H9 (cell line): ENCODE measurements at regions not wholly inside any gene's neighbourhood (a gene's known extent, or its start where the extent isn't known, plus 50 kb on each side); places are given as distances from the start of the nearest gene placed in this dataset.

Experiments
- DNase-seq: peaks from one replicate; pipeline ENCODE4 v3.0.0-alpha.2; 2017
- H2AFZ ChIP-seq: one replicate; pipeline ENCODE4 v1.6.1; 2013; ENCODE audit warnings: mild to moderate bottlenecking, low read length, control low read depth, moderate library complexity
- H2AK5ac ChIP-seq: 2 replicates; pipeline ENCODE4 v1.6.1; 2013; ENCODE audit warnings: low read length, control low read depth, mixed read lengths; ENCODE audit not compliant: insufficient read length
- H2BK120ac ChIP-seq: one replicate; pipeline ENCODE4 v1.6.1; 2013; ENCODE audit warnings: low read depth, mild to moderate bottlenecking, low read length, control low read depth, inconsistent platforms; ENCODE audit not compliant: poor library complexity, severe bottlenecking
- H2BK12ac ChIP-seq: 2 replicates; pipeline ENCODE4 v1.6.1; 2013; ENCODE audit warnings: low read length, control low read depth, mixed read lengths, low read depth; ENCODE audit not compliant: insufficient read length
- H2BK15ac ChIP-seq: 2 replicates; pipeline ENCODE4 v1.6.1; 2013; ENCODE audit warnings: low read depth, low read length, control low read depth
- H2BK20ac ChIP-seq: one replicate; pipeline ENCODE4 v1.6.1; 2013; ENCODE audit warnings: low read depth, mild to moderate bottlenecking, low read length, control low read depth, inconsistent platforms; ENCODE audit not compliant: poor library complexity, severe bottlenecking
- H2BK5ac ChIP-seq: 2 replicates; pipeline ENCODE4 v1.6.1; 2013; ENCODE audit warnings: low read length, control low read depth, mixed read lengths; ENCODE audit not compliant: insufficient read length
- H3K14ac ChIP-seq: 2 replicates; pipeline ENCODE4 v1.6.1; 2013; ENCODE audit warnings: low read length, control low read depth; ENCODE audit not compliant: insufficient read depth
- H3K18ac ChIP-seq: 2 replicates; pipeline ENCODE4 v1.6.1; 2013; ENCODE audit warnings: low read depth, mild to moderate bottlenecking, mixed read lengths, low read length, control low read depth; ENCODE audit not compliant: insufficient read length
- H3K23ac ChIP-seq: 2 replicates; pipeline ENCODE4 v1.6.1; 2013; ENCODE audit warnings: low read length, control low read depth, mixed read lengths, low read depth; ENCODE audit not compliant: insufficient read length
- H3K23me2 ChIP-seq: 2 replicates; pipeline ENCODE4 v1.6.1; 2013; ENCODE audit warnings: low read depth, mild to moderate bottlenecking, mixed read lengths, low read length, control low read depth; ENCODE audit not compliant: insufficient read length, poor library complexity, severe bottlenecking
- H3K27ac ChIP-seq: 2 replicates; pipeline ENCODE4 v1.5.1; 2013; ENCODE audit warnings: low read length, control low read depth, mixed read lengths, low read depth; ENCODE audit not compliant: insufficient read length
- H3K27me3 ChIP-seq: 2 replicates; pipeline ENCODE4 v1.6.1; 2013; ENCODE audit warnings: low read length, control low read depth, inconsistent platforms; ENCODE audit not compliant: insufficient read depth
- H3K4ac ChIP-seq: 2 replicates; pipeline ENCODE4 v1.6.1; 2013; ENCODE audit warnings: low read depth, mild to moderate bottlenecking, control low read depth, inconsistent platforms, low read length, moderate library complexity
- H3K4me1 ChIP-seq: 2 replicates; pipeline ENCODE4 v1.6.1; 2013; ENCODE audit warnings: low read length, control low read depth, inconsistent platforms; ENCODE audit not compliant: insufficient read depth
- H3K4me2 ChIP-seq: 2 replicates; pipeline ENCODE4 v1.6.1; 2013; ENCODE audit warnings: low read length, control low read depth, mixed read lengths; ENCODE audit not compliant: insufficient read length, insufficient read depth
- H3K56ac ChIP-seq: 2 replicates; pipeline ENCODE4 v1.6.1; 2013; ENCODE audit warnings: low read depth, mild to moderate bottlenecking, mixed read lengths, low read length, control low read depth; ENCODE audit not compliant: insufficient read length
- H3K79me1 ChIP-seq: 2 replicates; pipeline ENCODE4 v1.6.1; 2013; ENCODE audit warnings: low read depth, mild to moderate bottlenecking, moderate library complexity, low read length, control low read depth, inconsistent platforms; ENCODE audit not compliant: insufficient read depth, poor library complexity, severe bottlenecking
- H3K79me2 ChIP-seq: 2 replicates; pipeline ENCODE4 v1.6.1; 2013; ENCODE audit warnings: low read length, control low read depth, inconsistent platforms; ENCODE audit not compliant: insufficient read depth
- H3K9ac ChIP-seq: 2 replicates; pipeline ENCODE4 v1.6.1; 2013; ENCODE audit warnings: low read length, control low read depth, mixed read lengths; ENCODE audit not compliant: insufficient read length; ENCODE audit errors: extremely low read depth
- H3K9me3 ChIP-seq: one replicate; pipeline ENCODE4 v1.6.1; 2013; ENCODE audit warnings: low read depth, low read length, inconsistent platforms; ENCODE audit not compliant: control insufficient read depth
- H3T11ph ChIP-seq: one replicate; pipeline ENCODE4 v1.6.1; 2013; ENCODE audit warnings: mild to moderate bottlenecking, low read length, control low read depth, inconsistent platforms
- H4K20me1 ChIP-seq: one replicate; pipeline ENCODE4 v1.6.1; 2013; ENCODE audit not compliant: control insufficient read depth, insufficient read length, insufficient read depth
- H4K5ac ChIP-seq: 2 replicates; pipeline ENCODE4 v1.6.1; 2013; ENCODE audit warnings: low read depth, mild to moderate bottlenecking, mixed read lengths, low read length, control low read depth; ENCODE audit not compliant: insufficient read length
- H4K8ac ChIP-seq: replicated peaks from 2 replicates; pipeline ENCODE4 v1.6.1; 2013; ENCODE audit warnings: low read length, control low read depth, mixed read lengths, low read depth; ENCODE audit not compliant: insufficient read length
- H4K91ac ChIP-seq: 2 replicates; pipeline ENCODE4 v1.6.1; 2013; ENCODE audit warnings: low read depth, mild to moderate bottlenecking, moderate library complexity, mixed read lengths, low read length, control low read depth; ENCODE audit not compliant: insufficient read length
- H3K27ac Mint-ChIP-seq, 3 experiments: 2 replicates in 2 of 3; 3 replicates in 1 of 3; pipeline ENCODE4 v1.8.0; 2020 to 2021; ENCODE audit warnings: mixed read lengths in 3 of 3, mild to moderate bottlenecking in 1 of 3, moderate library complexity in 1 of 3
- H3K27me3 Mint-ChIP-seq: 2 replicates; pipeline ENCODE4 v1.8.0; 2021; ENCODE audit warnings: low read depth, mild to moderate bottlenecking, moderate library complexity, mixed read lengths
- H3K36me3 Mint-ChIP-seq, 3 experiments: 2 replicates in 2 of 3; 3 replicates in 1 of 3; pipeline ENCODE4 v1.8.0; 2020 to 2021; ENCODE audit warnings: low read depth in 3 of 3, mixed read lengths in 3 of 3; ENCODE audit not compliant: insufficient read depth in 1 of 3
- H3K4me1 Mint-ChIP-seq, 2 experiments: 2 replicates each; pipeline ENCODE4 v1.8.0; 2020; ENCODE audit warnings: mixed read lengths in 2 of 2
- H3K4me3 Mint-ChIP-seq, 2 experiments: 2 replicates in 1 of 2; 3 replicates in 1 of 2; pipeline ENCODE4 v1.8.0; 2020 to 2021; ENCODE audit warnings: mild to moderate bottlenecking in 2 of 2, mixed read lengths in 2 of 2, moderate library complexity in 1 of 2
- H3K9me3 Mint-ChIP-seq, 2 experiments: 2 replicates in 1 of 2; 3 replicates in 1 of 2; pipeline ENCODE4 v1.8.0; 2020; ENCODE audit warnings: mild to moderate bottlenecking in 2 of 2, mixed read lengths in 2 of 2, moderate library complexity in 1 of 2
- CTCF ChIP-seq: fragments of 200-600 bp; sonication (generic); conservative IDR thresholded peaks from 3 replicates; pipeline ENCODE4 v1.8.0; 2021; ENCODE audit warnings: antibody characterized with exemption, mild to moderate bottlenecking
- WGBS: extraction: QIAGEN DNeasy Blood & Tissue Kit; methylation state at CpG from one replicate; pipeline ENCODE4 v1.1.7; 2013; ENCODE audit warnings: missing lambda C conversion rate, low lambda C conversion rate, mixed read lengths; ENCODE audit not compliant: insufficient read length; ENCODE audit errors: extremely low coverage; 5-methylcytosine and 5-hydroxymethylcytosine counted together

- Histone ChIP-seq H3K14ac (no peak overlapping the region), H3K18ac (no peak overlapping the region), H3K9me3 (no peaks in the 10 kb centered on the region), H3K9ac (no peak overlapping the region), H3K79me1 (no peaks in the 10 kb centered on the region), H3K79me2 (no peaks in the 10 kb centered on the region), H3T11ph (no peak overlapping the region), H4K91ac (no peak overlapping the region), H3K4ac (no peak overlapping the region), H3K23me2 (no peaks in the 10 kb centered on the region), H4K20me1 (no peaks in the 10 kb centered on the region), H2BK15ac (no peak overlapping the region), H4K8ac (no peak overlapping the region), H4K5ac (no peak overlapping the region), H3K4me1 (no peaks in the 10 kb centered on the region), H2BK12ac (no peak overlapping the region), H2AK5ac (no peak overlapping the region), H3K56ac (no peak overlapping the region), H2BK20ac (no peak overlapping the region), H3K23ac (no peak overlapping the region), H3K4me2 (no peak overlapping the region), H3K27ac (no peak overlapping the region), H2BK5ac (no peak overlapping the region), H2AFZ (no peak overlapping the region), H2BK120ac (no peak overlapping the region), H3K27me3 (no peaks in the 10 kb centered on the region)
- H3K4me3 Mint-ChIP-seq: no peak overlapping the region
- no CpG with 5 or more reads among the region's 4 CpGs for WGBS
- TF ChIP-seq CTCF: no peak
- no peak for DNase-seq
- H3K27me3 Mint-ChIP-seq: no peaks in the 10 kb centered on the region
- no peaks in the 10 kb centered on the region for H3K9me3 Mint-ChIP-seq
- no peaks in the 10 kb centered on the region; a peak in 1 of 7 replicates for H3K36me3 Mint-ChIP-seq
- 0 out of 4 replicates have a peak, but pooled peaks cover 0 to 2% of the 10 kb centered on the region in 2 experiments for H3K4me1 Mint-ChIP-seq
- no peak overlapping the region for H3K27ac Mint-ChIP-seq
These were observed 619.1 kb upstream of the ANKRD30A start for GRCh38 chr10:36506261-36506660.
